GM12874 (cell line): ENCODE measurements at regions not wholly inside any gene's neighbourhood (a gene's known extent, or its start where the extent isn't known, plus 50 kb on each side); places are given as distances from the start of the nearest gene placed in this dataset.

ENCODE experiments used
- TF ChIP-seq, protein P1 (sequence below): IDR thresholded peaks from 2 replicates; pipeline ENCODE4 v1.5.1; 2011; ENCODE audit warnings: low read depth, mild to moderate bottlenecking, control low read depth, low read length, moderate library complexity; ENCODE audit not compliant: insufficient read depth

DNA sequence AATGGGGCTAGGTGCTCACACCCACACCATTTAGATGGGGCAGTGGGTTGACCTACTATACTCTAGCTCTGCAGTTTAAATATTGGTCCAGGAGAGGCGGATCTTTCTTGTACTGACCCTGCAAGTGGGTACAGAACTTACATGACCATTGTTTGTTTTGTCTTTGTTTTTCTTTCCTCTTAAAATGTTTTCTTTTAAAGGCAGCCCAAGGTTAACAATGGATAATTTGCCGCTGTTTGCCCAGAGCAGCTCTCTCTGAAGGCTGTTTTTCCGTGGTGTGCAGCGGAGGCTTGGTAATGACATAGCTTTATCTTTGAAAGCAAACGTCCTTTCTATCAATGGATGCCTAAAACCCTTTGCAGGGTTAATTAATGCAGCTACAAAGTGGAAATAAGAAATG is 133.3 kb upstream of the MEX3C start:
- TF ChIP-seq, protein P1, sequence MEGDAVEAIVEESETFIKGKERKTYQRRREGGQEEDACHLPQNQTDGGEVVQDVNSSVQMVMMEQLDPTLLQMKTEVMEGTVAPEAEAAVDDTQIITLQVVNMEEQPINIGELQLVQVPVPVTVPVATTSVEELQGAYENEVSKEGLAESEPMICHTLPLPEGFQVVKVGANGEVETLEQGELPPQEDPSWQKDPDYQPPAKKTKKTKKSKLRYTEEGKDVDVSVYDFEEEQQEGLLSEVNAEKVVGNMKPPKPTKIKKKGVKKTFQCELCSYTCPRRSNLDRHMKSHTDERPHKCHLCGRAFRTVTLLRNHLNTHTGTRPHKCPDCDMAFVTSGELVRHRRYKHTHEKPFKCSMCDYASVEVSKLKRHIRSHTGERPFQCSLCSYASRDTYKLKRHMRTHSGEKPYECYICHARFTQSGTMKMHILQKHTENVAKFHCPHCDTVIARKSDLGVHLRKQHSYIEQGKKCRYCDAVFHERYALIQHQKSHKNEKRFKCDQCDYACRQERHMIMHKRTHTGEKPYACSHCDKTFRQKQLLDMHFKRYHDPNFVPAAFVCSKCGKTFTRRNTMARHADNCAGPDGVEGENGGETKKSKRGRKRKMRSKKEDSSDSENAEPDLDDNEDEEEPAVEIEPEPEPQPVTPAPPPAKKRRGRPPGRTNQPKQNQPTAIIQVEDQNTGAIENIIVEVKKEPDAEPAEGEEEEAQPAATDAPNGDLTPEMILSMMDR, result no peak

DNA sequence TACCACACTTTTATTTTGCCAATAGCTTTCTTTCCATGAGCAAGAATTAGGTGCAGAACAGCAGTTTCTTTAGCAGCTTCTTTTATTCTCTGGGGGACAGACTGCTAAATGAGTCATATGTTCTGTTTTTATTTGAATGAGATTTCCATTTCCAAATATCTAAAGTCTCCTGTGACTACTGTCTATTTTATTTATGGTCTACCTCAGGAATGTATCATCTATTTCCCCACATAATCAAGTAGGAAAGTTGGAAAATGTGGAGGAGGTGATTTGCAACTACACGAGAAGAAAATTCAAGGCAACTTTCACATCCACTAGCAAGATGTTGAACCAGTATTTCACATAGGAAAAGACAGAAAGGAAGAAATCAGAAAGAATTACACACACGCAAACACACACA is 139.9 kb upstream of the MEX3C start:
- TF ChIP-seq, protein P1, result no peak

DNA sequence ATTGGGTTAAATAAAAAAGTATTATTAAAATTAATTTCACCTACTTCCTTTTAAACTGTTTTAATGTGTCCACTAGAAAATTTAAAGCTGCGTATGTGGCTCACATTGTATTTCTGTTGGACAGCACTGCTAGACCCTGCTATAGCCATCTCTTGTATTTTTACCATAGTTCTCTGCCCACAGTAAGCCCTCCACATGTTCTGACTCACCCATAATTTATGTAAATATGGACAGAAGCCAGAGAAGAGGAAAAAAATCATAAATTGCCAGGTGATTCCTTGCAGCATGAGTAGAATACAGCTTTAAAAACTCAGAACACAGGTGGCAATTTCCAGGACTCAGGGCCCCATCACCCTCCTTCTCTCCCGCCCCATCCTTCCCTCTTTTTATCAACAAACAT is 142.4 kb upstream of the MEX3C start:
- TF ChIP-seq, protein P1, result no peak

DNA sequence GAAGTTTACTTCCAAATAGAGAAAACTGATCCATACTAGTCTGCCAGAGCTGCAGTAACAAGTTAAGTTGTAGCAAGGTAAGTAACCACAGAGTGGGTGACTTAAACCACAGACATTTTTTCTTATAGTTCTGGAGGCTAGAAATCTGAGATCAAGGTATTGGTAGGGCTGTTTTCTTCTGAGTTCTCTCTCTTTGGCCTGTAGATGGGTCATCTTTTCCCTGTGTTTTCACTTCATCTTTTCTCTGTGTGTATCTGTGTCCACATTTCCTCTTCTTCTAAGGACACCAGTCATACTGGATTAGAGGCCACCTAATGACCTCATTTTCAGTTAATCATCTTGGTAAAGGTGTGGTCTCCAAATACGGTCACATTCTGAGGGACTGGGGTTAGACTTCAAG is 142.9 kb upstream of the MEX3C start:
- TF ChIP-seq, protein P1, result no peak

DNA sequence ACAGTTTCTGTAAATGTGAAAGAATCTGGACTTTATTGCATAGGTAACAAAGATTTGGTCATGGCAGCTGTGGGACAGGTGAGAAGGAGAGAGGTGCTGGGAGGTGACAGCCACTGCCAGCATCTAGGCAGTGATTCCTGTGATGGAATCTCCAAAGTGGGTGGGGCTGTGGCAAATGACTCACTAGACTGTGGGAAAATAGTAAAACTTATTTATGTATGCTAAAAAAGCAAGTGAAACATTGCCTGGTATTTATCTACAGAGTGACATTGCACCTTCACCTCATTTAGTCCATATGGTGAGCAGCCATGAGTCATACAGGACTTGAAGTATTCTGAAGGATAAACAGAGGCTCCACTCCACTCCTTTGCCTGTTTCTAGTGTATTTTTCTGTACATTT is 145.3 kb upstream of the MEX3C start:
- TF ChIP-seq, protein P1, result no peak

DNA sequence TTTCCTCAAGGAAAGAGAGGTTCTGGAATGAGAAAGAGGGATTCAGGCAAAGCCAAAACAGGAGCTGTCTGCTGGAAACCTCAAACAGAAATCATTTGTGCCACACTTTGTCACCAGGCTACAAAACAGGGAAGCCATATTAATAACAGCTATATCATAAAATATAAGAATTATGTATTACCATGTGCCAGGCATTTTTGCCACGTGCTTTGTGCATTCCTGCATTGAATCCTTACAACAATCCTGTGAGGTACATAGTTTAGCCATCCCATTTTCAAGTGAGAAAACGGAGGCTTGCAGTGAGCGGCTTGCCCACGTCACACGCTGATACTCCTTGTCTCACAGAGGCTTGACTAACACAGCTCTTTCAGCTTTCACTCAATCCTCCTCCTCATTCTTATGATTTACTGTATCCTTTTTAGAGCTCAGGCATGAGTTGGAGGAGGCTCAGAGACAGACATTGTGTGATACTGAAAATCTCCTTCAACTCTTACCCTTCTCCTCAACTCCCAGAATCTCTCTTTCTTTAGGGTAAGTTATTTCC is 148.4 kb upstream of the MEX3C start:
- TF ChIP-seq, protein P1, result no peak

DNA sequence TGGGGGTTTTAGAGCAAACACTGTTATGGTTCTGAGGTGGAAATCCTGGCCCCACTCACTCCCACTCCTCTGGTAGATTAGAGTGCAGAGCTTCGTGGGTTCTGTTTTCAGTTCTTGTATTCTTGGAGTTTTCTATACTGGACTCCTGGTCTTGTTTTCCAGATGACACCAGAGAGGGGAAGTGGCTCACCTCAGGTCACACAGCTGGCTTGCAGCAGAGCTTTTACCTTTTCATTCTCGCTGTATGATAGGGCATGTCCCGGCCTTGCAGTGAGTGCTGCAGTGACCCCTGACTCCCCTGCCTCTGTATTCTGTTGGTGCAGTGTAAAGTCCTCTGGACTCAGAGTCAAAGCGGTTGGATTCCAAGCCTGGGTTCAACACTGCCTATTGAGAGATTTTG is 148.9 kb upstream of the MEX3C start:
- TF ChIP-seq, protein P1, result no peak
